ENCODE measurements at regions not wholly inside any gene's neighbourhood (a gene's known extent, or its start where the extent isn't known, plus 50 kb on each side); places are given as distances from the start of the nearest gene placed in this dataset.

- no peak overlapping the region for H3K27ac ChIP-seq
- TF ChIP-seq CTCF (IDR thresholded peaks at IDR 0.05): no peak
- H3K4me3 ChIP-seq: no peak overlapping the region
Observed at GRCh38 chr2:195017890-195018289, 639.1 kb upstream of the SLC39A10 start.

GRCh38 chr2:195016841-195017240 lies 640.2 kb upstream of the SLC39A10 start:
- DNase-seq (ENCODE audit: low spot score): no peak
- no peak for TF ChIP-seq CTCF (IDR thresholded peaks at IDR 0.05)
- no peak overlapping the region for H3K4me3 ChIP-seq
- H3K27ac ChIP-seq: no peak overlapping the region

More at GRCh38 chr2:195017890-195018289, 639.1 kb upstream of the SLC39A10 start:
- no peak for DNase-seq (ENCODE audit: low spot score)

- no peak for TF ChIP-seq CTCF (IDR thresholded peaks at IDR 0.05)
- no peak overlapping the region for H3K4me3 ChIP-seq
- DNase-seq (ENCODE audit: low spot score): no peak
- no peak overlapping the region for H3K27ac ChIP-seq
Observed at GRCh38 chr2:195009202-195009601, 647.8 kb upstream of the SLC39A10 start.

- no peak overlapping the region for H3K4me3 ChIP-seq
- H3K27ac ChIP-seq: no peak overlapping the region
- DNase-seq (ENCODE audit: low spot score): no peak
- TF ChIP-seq CTCF (IDR thresholded peaks at IDR 0.05): no peak
Observed at GRCh38 chr2:195006856-195007255, 650.2 kb upstream of the SLC39A10 start.

- TF ChIP-seq CTCF (IDR thresholded peaks at IDR 0.05): no peak
- H3K27ac ChIP-seq: no peak overlapping the region
- no peak overlapping the region for H3K4me3 ChIP-seq
- DNase-seq (ENCODE audit: low spot score): no peak
Observed at GRCh38 chr2:195003881-195004471, 653.0 kb upstream of the SLC39A10 start.

GRCh38 chr2:195001924-195002323 lies 655.1 kb upstream of the SLC39A10 start:
- DNase-seq (ENCODE audit: low spot score): no peak
- no peak overlapping the region for H3K27ac ChIP-seq
- TF ChIP-seq CTCF (IDR thresholded peaks at IDR 0.05): no peak
- H3K4me3 ChIP-seq: no peak overlapping the region

GRCh38 chr2:194999771-195000170 lies 657.3 kb upstream of the SLC39A10 start:
- DNase-seq (ENCODE audit: low spot score): no peak
- Histone ChIP-seq H3K4me3 (no peak overlapping the region), H3K27ac (no peak overlapping the region)
- no peak for TF ChIP-seq CTCF (IDR thresholded peaks at IDR 0.05)
